AG04450 (cell line): ENCODE measurements at regions not wholly inside any gene's neighbourhood (a gene's known extent, or its start where the extent isn't known, plus 50 kb on each side); places are given as distances from the start of the nearest gene placed in this dataset.
A peak's percentile ranks its signal among the peaks of the same experiment; 100 is the strongest.

Experiments
- CTCF ChIA-PET: fragments of 300-600, 350-600 bp; formaldehyde crosslinking; extraction: SDS; loops from one replicate; lab custom pipeline; 2022; ENCODE audit warnings: antibody characterized with exemption, inconsistent platforms; lab: Charles Lee
- POLR2A ChIA-PET: fragments of 350-600 bp; formaldehyde crosslinking; extraction: SDS; loops from one replicate; lab custom pipeline; 2021; ENCODE audit warnings: antibody characterized with exemption, inconsistent platforms; lab: Yijun Ruan, JAX
- DNase-seq: peaks from one replicate; pipeline ENCODE4 v3.0.0-alpha.2; 2011; ENCODE audit warnings: low read depth, low spot score
- H3K27ac ChIP-seq: one replicate; pipeline ENCODE4 v1.5.1; 2012; ENCODE audit warnings: low read depth, low read length, control low read depth
- H3K27me3 ChIP-seq: one replicate; pipeline ENCODE4 v1.6.0; 2012; ENCODE audit warnings: low read length; ENCODE audit not compliant: control insufficient read depth, insufficient read depth
- H3K4me3 ChIP-seq: 2 replicates; pipeline ENCODE4 v1.5.1; 2011; ENCODE audit warnings: mild to moderate bottlenecking, low read depth, low read length, control low read depth
- H3K9me3 ChIP-seq: 2 replicates; pipeline ENCODE4 v1.5.1; 2012; ENCODE audit warnings: low read length; ENCODE audit not compliant: control insufficient read depth, insufficient read depth
- TF ChIP-seq, protein P1 (sequence below): IDR thresholded peaks from 2 replicates; pipeline ENCODE4 v1.5.1; 2011; ENCODE audit warnings: low read depth, low read length, control low read depth, inconsistent platforms

DNA sequence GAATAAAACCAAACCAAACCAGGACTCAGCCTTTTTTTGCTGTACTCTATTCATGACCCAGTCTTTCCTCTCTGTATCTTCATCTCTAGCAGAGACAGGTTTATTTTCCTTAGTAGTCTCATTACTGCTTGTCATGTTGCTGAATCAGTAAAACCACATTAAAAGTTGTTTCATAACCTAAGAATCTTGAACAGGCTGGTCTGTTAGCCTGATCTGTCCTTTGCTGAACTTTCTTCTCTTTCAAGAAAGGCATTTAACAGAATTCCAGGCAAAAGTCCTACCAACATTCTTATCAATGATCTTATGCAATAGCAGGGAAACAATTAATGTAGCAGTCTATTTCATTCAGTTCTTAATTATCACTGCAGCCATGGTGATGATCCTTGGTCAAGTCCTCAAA lies 197.7 kb downstream of the CASP12 start:
- TF ChIP-seq, protein P1, sequence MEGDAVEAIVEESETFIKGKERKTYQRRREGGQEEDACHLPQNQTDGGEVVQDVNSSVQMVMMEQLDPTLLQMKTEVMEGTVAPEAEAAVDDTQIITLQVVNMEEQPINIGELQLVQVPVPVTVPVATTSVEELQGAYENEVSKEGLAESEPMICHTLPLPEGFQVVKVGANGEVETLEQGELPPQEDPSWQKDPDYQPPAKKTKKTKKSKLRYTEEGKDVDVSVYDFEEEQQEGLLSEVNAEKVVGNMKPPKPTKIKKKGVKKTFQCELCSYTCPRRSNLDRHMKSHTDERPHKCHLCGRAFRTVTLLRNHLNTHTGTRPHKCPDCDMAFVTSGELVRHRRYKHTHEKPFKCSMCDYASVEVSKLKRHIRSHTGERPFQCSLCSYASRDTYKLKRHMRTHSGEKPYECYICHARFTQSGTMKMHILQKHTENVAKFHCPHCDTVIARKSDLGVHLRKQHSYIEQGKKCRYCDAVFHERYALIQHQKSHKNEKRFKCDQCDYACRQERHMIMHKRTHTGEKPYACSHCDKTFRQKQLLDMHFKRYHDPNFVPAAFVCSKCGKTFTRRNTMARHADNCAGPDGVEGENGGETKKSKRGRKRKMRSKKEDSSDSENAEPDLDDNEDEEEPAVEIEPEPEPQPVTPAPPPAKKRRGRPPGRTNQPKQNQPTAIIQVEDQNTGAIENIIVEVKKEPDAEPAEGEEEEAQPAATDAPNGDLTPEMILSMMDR: no peak
- H3K4me3 ChIP-seq: no peak overlapping the region
- DNase-seq: peak; percentile 43
- POLR2A ChIA-PET: no interaction called here
- no peak overlapping the region for H3K27ac ChIP-seq
- no peaks in the 10 kb centered on the region for H3K27me3 ChIP-seq
- H3K9me3 ChIP-seq: no peaks in the 10 kb centered on the region
- CTCF ChIA-PET: no interaction called here

DNA sequence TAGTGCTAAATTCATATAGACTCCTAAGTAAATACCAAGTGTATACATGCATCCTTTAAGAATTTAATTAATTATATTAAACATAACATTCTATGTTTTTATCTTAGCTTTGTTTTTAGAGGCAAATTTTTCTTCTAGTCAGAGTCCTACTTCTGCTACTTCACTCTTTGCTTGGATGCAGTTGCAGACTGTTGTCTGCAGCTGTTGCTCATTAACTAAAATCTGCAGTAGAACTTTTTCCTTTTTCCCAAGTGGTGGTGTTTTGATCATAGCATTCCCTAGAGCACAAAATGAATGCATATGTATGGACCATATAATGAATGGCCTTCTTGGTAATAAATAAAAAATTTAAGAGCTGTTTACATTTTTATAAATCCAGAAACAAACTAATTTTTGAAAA lies 198.3 kb downstream of the CASP12 start:
- CTCF ChIA-PET: no interaction called here
- DNase-seq: no peak
- POLR2A ChIA-PET: no interaction called here

DNA sequence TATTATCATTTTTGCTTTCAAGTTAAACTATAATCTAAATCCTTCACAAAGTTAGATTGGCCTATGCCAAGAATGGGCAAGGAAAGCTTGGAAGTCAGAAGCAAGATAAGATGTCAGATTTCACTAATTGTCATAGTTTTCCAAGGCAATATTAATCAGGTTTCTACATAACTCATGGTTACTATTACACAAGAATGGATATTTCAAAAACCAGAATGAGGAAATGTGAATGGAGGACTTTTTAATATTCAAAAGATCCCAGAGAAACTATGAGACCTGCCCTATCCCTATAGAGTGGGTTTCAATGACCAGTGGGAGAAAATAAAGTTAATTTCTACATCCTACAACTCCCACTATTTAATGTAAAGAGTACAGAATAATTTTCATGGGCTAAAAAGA lies 203.2 kb downstream of the CASP12 start:
- no peak overlapping the region for H3K27ac ChIP-seq
- no peaks in the 10 kb centered on the region for H3K27me3 ChIP-seq
- H3K9me3 ChIP-seq: no peaks in the 10 kb centered on the region
- no peak overlapping the region for H3K4me3 ChIP-seq
- TF ChIP-seq, protein P1: no peak
- no peak for DNase-seq
- POLR2A ChIA-PET: no interaction called here
- CTCF ChIA-PET: no interaction called here

More for the DNA sequence above, 198.3 kb downstream of the CASP12 start:
- H3K27ac ChIP-seq: no peak overlapping the region
- no peak overlapping the region for H3K4me3 ChIP-seq
- H3K9me3 ChIP-seq: no peaks in the 10 kb centered on the region
- TF ChIP-seq, protein P1: no peak
- no peaks in the 10 kb centered on the region for H3K27me3 ChIP-seq

DNA sequence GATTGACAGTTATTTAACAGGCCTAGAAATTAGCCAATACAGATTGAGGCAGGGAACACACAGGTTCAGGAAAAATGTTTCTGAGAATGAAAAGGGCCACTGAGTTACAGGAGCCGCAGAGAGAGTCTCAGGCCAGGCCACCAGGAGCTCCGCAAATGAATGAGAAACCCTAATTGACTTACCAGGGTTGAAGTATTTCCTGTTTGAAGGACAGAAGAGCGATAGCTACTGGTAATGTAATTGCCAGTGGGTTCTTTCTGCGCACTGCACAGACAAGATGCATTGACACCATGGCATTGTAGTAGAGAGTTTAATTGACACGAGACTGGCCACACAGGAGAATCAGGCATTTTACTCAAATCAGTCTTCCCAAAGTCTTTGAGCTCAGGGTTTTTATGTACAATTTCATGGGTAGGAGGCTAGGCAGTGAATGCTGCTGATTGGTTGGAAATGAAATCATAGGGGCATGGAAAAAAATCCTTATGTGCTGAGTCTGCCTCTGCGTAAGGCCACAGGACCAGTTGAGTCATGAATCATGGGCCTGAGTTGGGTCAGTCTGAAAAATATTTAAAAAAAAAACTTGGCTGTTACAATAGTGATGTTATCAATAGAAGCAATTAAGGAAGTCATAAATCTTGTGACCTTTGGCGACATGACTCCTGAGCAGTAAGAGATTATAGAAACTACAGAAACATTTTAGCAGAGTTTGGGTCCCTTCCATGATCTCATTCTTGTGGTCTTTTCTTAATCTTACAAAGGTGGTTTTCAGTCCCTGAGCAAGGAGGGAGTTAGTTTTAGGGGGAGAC lies 203.8 kb downstream of the CASP12 start:
- CTCF ChIA-PET: no interaction called here

DNA sequence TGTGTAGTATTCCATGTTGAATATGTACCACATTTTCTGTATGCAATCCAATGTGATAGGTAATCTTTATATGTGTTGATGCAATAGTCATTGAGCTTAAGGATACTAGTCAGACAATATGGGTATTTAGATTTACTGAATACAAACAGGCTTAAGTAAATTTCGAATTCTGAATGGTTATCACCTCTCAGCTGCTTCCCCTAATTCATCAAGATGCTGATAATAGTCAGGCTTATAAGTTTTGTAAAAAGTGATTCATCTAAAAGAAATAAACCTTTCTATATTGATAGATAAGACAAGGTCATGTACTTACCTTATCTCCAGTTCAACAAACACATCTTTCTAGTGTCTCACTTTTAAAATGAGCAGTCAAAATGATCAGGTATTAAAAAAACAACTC lies 205.5 kb downstream of the CASP12 start:
- TF ChIP-seq, protein P1: no peak
- ChIA-PET POLR2A (no interaction called here), CTCF (no interaction called here)
- no peak overlapping the region for H3K4me3 ChIP-seq
- no peak for DNase-seq
- no peak overlapping the region for H3K27ac ChIP-seq
- no peaks in the 10 kb centered on the region for H3K9me3 ChIP-seq
- no peaks in the 10 kb centered on the region for H3K27me3 ChIP-seq

More for the DNA sequence above, 203.8 kb downstream of the CASP12 start:
- TF ChIP-seq, protein P1: no peak
- POLR2A ChIA-PET: no interaction called here
- Histone ChIP-seq H3K9me3 (no peaks in the 10 kb centered on the region), H3K27me3 (no peaks in the 10 kb centered on the region), H3K4me3 (no peak overlapping the region), H3K27ac (no peak overlapping the region)
- DNase-seq: peak; percentile 33
